DMS153 treated with DMSO at 0.1 percent for 48 hours (cell line): ENCODE measurements at regions not wholly inside any gene's neighbourhood (a gene's known extent, or its start where the extent isn't known, plus 50 kb on each side); places are given as distances from the start of the nearest gene placed in this dataset.
"Not testable (repeated sequence)": the region's sequence is repeated elsewhere in the genome, so short reads cannot be mapped to it uniquely, and the experiment has no call there.

Source experiments
- DNase-seq: peaks from one replicate; lab custom pipeline; 2025; ENCODE audit not compliant: unreplicated experiment; lab: John Stamatoyannopoulos, UW

- DNase-seq: not testable (repeated sequence)
These were observed 141.1 kb upstream of the ZNF469 start for GRCh38 chr16:88241404-88242311.

- DNase-seq: not testable (repeated sequence)
These were observed 140.2 kb upstream of the ZNF469 start for GRCh38 chr16:88242312-88243295.

- not testable (repeated sequence) for DNase-seq
These were observed 138.8 kb upstream of the ZNF469 start for GRCh38 chr16:88243921-88244320.

DNA sequence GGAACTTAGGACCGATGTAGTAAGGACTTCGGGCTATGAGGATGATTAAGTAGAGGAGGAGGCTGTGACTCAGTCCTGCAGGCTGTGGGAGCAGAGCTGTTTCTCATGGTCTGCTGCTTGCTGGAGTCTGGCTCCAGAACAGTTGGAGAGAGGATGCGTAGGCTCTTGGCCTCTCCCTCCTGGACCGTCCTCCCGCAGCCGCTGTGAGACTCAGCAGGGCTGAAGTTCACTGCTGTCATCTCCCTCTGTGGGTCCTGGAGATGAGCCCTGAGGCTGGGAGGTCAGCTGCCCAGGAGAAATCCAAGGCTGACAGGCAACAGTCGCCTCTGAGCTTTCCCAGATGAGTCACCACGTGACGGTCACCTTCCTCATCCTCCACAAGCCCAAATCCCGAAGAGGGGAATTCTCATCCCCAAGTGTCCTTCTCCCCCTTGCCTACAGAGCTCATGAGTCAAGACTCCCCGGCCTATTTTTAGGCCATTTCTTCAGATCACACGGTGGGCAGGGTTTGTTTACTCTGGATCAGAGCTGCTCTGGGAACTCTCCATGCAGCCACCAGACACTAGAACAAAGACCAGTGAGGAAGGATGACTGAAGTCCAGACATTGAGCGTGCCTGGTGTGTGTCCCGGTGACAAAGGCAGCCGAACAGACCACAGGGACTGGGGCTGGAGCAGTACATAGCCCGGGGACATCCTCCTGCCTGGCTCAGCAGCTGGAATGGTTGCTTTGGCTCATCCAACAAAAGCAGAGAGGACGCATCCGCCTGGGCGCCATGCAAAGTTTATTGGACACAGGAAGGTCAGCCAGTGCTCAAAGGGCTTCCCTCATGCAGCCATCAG is 137.3 kb upstream of the ZNF469 start:
- DNase-seq: not testable (repeated sequence)

DNA sequence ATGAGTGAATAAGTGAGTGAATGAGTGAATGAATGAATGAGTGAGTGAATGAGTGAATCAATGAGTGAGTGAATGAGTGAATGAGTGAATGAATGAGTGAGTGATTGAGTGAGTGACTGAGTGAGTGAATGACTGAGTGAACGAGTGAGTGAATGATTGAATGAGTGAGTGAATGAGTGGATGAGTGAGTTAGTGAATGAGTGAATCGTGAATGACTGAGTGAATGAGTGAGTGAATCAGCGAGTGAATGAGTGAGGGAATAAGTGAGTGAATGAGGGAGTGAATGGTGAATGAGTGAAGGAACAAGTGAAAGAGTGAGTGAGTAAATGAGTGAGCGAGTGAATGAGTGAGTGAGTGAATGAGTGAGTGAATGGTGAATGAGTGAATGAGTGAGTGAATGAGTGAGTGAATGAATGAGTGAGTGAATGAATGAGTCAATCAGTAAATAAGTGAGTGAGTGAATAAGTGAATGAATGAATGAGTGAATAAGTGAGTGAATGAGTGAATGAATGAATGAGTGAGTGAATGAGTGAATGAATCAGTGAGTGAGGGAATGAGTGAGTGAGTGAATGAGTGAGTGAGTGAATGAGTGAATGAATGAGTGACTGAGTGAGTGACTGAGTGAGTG is 135.7 kb upstream of the ZNF469 start:
- not testable (repeated sequence) for DNase-seq

GRCh38 chr16:88247583-88247966 is 135.2 kb upstream of the ZNF469 start:
- not testable (repeated sequence) for DNase-seq

- DNase-seq: not testable (repeated sequence)
These were observed 134.0 kb upstream of the ZNF469 start for GRCh38 chr16:88248761-88249160.

- DNase-seq: not testable (repeated sequence)
These were observed 132.4 kb upstream of the ZNF469 start for GRCh38 chr16:88250381-88250780.

- DNase-seq: not testable (repeated sequence)
These were observed 130.5 kb upstream of the ZNF469 start for GRCh38 chr16:88252057-88252794.

DNA sequence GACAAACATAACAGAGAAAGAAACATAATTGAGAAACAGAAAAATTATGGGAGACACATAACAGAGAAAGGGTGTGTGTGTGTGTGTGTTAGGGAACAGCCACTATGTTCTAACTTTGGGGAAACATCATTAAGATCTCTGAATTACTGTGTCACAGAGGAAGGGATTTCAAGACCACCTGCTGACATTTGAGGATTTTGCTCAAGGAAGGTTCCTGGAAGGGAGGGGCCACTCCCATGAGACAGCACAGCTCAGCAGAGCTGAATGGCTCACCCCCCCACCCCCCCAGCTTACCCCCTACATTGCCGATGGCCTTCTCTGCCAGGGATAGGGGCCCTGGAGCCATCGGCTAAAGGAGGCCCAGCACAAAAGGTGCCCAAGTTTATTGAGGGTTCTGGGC is 124.6 kb upstream of the ZNF469 start:
- DNase-seq: not testable (repeated sequence)

DNA sequence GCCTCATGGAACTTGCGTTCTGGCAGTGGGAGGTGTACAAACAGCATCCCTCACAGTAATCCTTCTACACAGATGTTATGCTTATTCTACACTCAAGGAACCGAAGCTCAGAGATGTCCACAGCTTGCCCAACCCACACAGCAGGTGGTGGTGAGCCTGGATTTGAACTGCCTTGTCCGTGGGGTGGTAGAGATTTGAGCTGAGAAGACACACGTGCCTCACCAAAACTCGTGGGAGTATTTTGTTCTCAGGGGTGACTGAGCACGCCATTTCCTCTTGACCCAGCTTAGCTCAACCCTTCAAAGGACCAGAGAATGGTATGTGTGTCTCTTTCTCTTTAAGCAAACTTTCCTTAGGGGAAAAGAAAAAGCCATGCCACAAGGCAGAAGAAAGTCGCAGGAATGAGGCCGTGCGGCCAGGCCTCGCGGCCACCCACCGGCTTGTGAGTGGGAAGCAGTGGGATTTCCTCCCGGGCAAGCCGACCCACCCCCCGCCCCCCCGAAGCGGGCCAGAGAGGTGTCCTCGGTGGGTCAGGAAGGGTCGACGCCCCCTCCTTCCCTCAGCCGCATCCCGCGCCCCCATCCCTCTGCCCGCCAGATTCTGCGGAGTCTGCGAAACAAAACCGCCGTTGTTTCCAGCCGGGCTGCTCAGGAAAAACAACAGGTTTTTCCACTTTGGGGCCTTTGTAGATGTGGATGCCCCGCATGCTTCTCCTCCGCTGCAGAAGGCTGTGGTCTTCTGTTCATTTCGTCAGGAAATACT is 123.8 kb upstream of the ZNF469 start:
- not testable (repeated sequence) for DNase-seq

GRCh38 chr16:88259538-88259937 is 123.2 kb upstream of the ZNF469 start:
- not testable (repeated sequence) for DNase-seq

DNA sequence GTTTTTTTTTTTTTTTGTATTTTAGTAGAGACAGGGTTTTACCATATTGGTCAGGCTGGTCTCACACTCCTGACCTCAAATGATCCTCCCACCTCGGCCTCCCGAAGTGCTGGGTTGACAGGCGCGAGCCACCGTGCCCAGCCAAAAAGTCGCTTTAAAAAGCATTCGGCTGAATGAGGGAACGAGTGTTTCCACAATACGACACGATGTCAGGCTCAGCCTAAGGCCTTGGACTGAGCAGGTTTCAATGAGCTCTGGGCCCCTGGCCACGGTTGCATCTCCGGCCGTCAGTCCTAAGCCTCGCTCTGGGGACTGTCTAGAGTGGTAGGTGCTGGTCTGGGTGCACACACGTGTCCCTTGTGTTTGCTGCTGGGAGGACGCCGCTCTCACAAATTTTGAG is 122.6 kb upstream of the ZNF469 start:
- not testable (repeated sequence) for DNase-seq

- DNase-seq: not testable (repeated sequence)
These were observed 121.7 kb upstream of the ZNF469 start for GRCh38 chr16:88260881-88261665.

DNA sequence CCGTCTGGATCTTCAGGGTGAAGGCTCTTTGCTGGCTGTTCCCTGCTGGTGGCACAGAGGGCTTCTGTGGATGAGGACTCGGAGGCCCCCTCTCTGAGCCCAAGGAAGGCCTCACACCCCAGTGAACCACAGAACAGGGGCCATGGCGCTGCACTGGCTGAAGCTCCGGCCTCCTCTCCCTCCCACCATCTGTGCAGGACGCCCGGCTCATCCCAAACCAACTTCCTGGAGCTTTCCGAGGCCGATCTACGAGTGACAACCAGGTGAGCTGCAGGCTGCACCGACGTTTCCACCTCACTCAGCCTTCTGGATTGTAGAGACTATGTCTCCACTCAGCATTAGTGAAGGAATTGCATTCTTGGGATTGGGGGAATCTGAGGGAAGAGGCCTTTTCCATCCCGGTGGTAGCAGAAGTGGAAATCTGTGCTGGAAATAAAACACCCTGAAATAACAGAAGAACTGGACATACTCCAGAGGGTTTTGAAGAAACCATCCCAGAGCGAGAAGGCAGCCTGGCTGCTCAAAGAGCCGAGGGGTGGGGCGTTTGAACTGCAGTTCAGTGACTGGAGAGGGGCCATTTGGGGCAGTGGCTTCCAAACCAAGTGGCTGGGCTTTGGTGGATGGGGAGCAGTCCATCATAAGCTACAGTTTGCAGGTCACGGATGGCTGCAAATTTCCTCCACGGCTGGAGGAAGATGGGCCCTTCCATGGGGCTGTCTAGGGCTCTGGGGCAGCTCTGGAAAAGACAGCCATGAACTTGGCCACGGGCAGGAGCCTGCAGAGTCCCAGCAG is 120.7 kb upstream of the ZNF469 start:
- DNase-seq: not testable (repeated sequence)

DNA sequence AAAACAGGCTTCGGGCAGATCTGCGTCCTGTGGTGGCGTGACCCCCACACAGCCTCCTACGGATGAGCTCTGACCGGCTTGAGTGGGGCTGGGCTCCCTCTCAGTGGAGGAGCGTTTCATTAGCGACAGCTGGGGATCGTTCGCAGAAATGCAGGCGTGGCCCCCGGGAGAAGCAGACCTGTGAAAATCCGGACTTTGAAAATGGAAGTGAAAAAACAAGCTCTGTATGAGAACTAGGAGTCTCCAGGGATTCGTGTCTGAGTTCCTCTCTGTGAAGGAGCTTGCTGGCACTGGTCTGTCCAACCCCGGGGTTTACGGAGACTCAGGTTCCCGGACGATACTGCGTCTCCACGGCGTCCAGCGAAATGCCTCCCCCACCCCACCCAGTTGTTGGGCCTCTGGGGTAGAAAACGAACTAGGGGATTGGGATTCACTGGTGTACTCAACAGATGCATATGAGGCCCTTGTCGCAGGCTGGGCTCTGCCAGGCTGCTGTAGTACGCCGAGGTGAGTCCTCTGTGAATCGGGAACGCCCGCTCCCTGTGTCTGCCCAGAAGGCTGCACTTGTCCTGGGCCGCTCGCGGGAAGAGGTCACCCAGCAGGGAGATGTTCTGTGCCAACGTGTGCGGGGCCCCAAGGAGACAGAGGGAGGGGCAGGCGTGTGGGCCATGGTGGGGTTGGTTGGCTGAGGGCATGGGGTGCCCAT is 119.7 kb upstream of the ZNF469 start:
- DNase-seq: not testable (repeated sequence)
